Common myeloid progenitor, CD34-positive (primary cell): ENCODE measurements at regions not wholly inside any gene's neighbourhood (a gene's known extent, or its start where the extent isn't known, plus 50 kb on each side); places are given as distances from the start of the nearest gene placed in this dataset.

Experiments used
- CTCF ChIA-PET: fragments of 350-600 bp; sonication (Branson Sonifier 250); formaldehyde crosslinking; loops from one replicate; lab custom pipeline; 2021; ENCODE audit warnings: antibody characterized with exemption; lab: Charles Lee
- POLR2A ChIA-PET: fragments of 350-600 bp; sonication (Branson Sonifier 250); formaldehyde crosslinking; loops from one replicate; lab custom pipeline; 2021; ENCODE audit warnings: antibody characterized with exemption; lab: Charles Lee
- DNase-seq, 3 donors: peaks; one replicate each; pipeline versions ENCODE4 v3.0.0 to v3.0.0-alpha.2; 2013
- H3K27ac ChIP-seq, 2 experiments: 1 replicate in 1 of 2; 2 replicates in 1 of 2; pipeline ENCODE4 v1.7.0; 2013; ENCODE audit warnings: inconsistent platforms in 2 of 2, low read length in 2 of 2, mild to moderate bottlenecking in 2 of 2, low read depth in 1 of 2, moderate library complexity in 1 of 2; ENCODE audit not compliant: severe bottlenecking in 2 of 2, insufficient read depth in 1 of 2, poor library complexity in 1 of 2
- H3K27me3 ChIP-seq, 5 experiments: replicated peaks in 2 of 5; 1 replicate in 3 of 5; 2 replicates in 2 of 5; pipeline versions ENCODE4 v1.6.1 to v1.7.0; 2013; ENCODE audit warnings: low read length in 4 of 5, mild to moderate bottlenecking in 2 of 5, moderate library complexity in 2 of 5, inconsistent platforms in 1 of 5; ENCODE audit not compliant: insufficient read depth in 5 of 5, control insufficient read depth in 4 of 5
- H3K36me3 ChIP-seq, 4 experiments: 1 replicate in 2 of 4; 2 replicates in 2 of 4; pipeline versions ENCODE4 v1.6.1 to v1.7.0; 2013; ENCODE audit warnings: low read length in 3 of 4, control low read depth in 1 of 4, mild to moderate bottlenecking in 1 of 4; ENCODE audit not compliant: control insufficient read depth in 4 of 4, insufficient read depth in 4 of 4
- H3K4me1 ChIP-seq, 4 experiments: 1 replicate in 3 of 4; 2 replicates in 1 of 4; pipeline versions ENCODE4 v1.6.1 to v1.7.1; 2013; ENCODE audit warnings: low read length in 3 of 4, mild to moderate bottlenecking in 3 of 4, control low read depth in 1 of 4, inconsistent platforms in 1 of 4, moderate library complexity in 1 of 4; ENCODE audit not compliant: control insufficient read depth in 4 of 4, insufficient read depth in 4 of 4; ENCODE audit errors: control extremely low read depth in 1 of 4
- H3K4me3 ChIP-seq, 7 experiments: 1 replicate in 4 of 7; 2 replicates in 3 of 7; pipeline versions ENCODE4 v1.5.1 to v1.7.0; 2013; ENCODE audit warnings: mild to moderate bottlenecking in 7 of 7, low read length in 6 of 7, moderate library complexity in 6 of 7, inconsistent platforms in 2 of 7, low read depth in 2 of 7, control low read depth in 1 of 7; ENCODE audit not compliant: insufficient read depth in 4 of 7, control insufficient read depth in 1 of 7; ENCODE audit errors: extremely low read depth in 1 of 7
- H3K9me3 ChIP-seq, 5 experiments: 1 replicate in 4 of 5; 2 replicates in 1 of 5; pipeline versions ENCODE4 v1.6.1 to v1.7.1; 2013; ENCODE audit warnings: low read length in 4 of 5, mild to moderate bottlenecking in 2 of 5, inconsistent platforms in 1 of 5, low read depth in 1 of 5, moderate library complexity in 1 of 5; ENCODE audit not compliant: control insufficient read depth in 4 of 5, insufficient read depth in 2 of 5; ENCODE audit errors: control extremely low read depth in 1 of 5
- WGBS: methylation state at CpG from one replicate; pipeline ENCODE4 v1.1.5; 2013; ENCODE audit not compliant: insufficient coverage; 5-methylcytosine and 5-hydroxymethylcytosine counted together

DNA sequence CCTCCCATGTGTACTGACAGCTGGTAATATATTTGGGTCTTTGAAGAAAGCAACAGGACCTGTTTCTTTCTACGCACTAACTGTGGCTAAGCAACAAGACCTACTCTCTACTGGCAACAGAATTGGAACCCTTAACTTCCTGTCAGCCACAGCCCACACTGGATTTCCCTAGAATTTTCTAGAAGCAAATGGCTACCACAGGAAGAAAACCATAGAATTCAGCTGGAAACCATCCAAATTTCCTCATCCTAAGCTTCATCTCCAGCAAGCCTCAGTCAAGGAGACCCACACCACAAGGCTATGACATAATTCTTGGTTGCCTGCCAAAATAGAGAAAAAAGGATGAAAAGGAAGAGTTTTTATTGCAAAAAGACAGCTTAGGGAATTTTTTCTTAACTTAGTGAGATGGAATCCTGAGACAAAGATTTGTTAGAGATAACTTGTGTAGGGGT lies 171.8 kb upstream of the TNC start:
- POLR2A ChIA-PET: no interaction called here
- no peak for DNase-seq
- H3K9me3 ChIP-seq: no peaks in the 10 kb centered on the region
- CTCF ChIA-PET: no interaction called here
- no peak overlapping the region for H3K27ac ChIP-seq
- no peaks in the 10 kb centered on the region for H3K36me3 ChIP-seq
- no peaks in the 10 kb centered on the region for H3K4me1 ChIP-seq
- no peaks in the 10 kb centered on the region for H3K27me3 ChIP-seq
- H3K4me3 ChIP-seq: no peak overlapping the region
- no CpG with 5 or more reads among the region's 1 CpG for WGBS

DNA sequence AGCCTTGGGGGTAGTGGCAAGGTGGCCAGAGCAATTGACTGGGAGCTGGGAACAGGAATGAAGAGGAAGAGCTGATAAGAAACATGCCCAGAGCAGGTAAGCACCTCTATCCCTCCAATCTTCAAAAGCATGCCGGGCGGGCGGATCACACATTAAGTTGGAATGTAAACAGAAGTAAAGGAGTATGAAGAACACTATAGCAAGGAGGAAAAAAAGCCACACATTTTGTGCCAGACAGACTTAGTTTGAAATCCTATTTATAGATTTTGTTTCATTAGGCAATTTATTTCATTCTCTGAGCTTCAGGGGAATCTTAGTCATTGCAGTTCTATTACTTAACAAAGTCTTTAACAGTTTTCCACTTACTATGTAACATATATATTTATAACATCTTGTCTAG lies 173.9 kb upstream of the TNC start:
- no peaks in the 10 kb centered on the region for H3K9me3 ChIP-seq
- no CpG with 5 or more reads among the region's 3 CpGs for WGBS
- ChIA-PET POLR2A (no interaction called here), CTCF (no interaction called here)
- no peak overlapping the region for H3K27ac ChIP-seq
- H3K4me1 ChIP-seq: no peaks in the 10 kb centered on the region
- no peaks in the 10 kb centered on the region for H3K36me3 ChIP-seq
- no peaks in the 10 kb centered on the region for H3K27me3 ChIP-seq
- H3K4me3 ChIP-seq: no peak overlapping the region
- DNase-seq: no peak

DNA sequence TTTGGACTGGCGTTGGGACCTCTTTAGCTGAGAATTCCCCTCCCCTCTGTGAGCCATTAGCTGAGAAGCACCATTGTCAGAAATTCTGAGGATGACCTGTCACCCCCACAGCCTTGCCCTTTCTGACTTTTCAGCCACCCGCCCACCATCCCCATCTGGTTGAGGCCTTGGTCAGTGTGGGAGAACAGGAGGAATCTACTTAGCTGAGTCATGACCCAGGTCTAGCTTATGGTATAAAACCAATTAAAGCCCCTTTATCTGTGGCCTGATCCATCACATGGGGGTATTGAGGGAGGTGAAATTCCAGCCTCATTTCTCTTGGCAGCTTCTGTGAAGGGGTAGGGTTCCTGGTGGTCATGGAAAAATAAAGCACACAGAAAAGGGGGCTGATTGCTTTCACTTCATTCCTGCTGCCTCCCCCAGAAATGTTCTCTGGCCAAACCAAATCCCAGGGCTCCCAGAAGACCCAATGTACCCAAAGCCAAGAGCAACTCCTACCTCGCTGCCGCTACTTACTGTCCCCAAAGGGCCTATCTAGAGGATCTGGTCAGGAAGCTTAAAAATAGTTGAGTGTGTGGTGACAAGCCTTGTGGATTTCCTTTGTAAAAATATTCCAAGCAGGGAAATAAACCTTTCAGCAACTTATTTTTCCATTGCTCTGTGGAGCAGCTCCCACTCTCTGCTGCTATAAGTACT lies 174.8 kb upstream of the TNC start:
- Histone ChIP-seq H3K4me3 (no peak overlapping the region), H3K27me3 (no peaks in the 10 kb centered on the region), H3K27ac (no peak overlapping the region), H3K4me1 (no peaks in the 10 kb centered on the region), H3K9me3 (no peaks in the 10 kb centered on the region), H3K36me3 (no peaks in the 10 kb centered on the region)
- CTCF ChIA-PET: no interaction called here
- WGBS: 88% methylated on average over 1 of the region's 4 CpGs
- POLR2A ChIA-PET: no interaction called here
- DNase-seq: no peak

DNA sequence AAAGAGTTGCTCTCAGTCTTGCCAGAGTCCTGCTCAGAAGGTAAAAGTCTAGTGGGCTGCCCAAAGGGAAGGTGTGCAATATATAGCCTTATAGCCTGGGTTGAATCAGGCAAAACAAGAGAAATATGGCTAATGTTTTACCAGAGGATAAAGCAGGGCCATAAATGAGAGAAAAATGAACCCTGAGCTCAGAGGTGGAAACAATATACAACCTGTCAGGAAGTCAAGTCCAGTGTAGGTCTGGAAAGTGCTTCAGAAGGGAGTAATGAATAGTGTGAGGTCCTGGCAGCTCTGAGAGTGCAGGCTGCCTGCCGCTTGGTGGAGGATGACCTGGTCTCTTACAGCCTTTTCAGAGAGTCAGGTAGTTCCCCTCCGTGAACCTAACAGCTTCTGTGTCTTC lies 177.8 kb upstream of the TNC start:
- Histone ChIP-seq H3K27ac (no peak overlapping the region), H3K4me1 (no peaks in the 10 kb centered on the region), H3K9me3 (no peaks in the 10 kb centered on the region), H3K4me3 (no peak overlapping the region), H3K27me3 (peaks cover 0 to 2% (median 0%) of the 10 kb centered on the region in 5 experiments), H3K36me3 (no peaks in the 10 kb centered on the region)
- WGBS: 90% methylated on average over 2 of the region's 2 CpGs
- CTCF ChIA-PET: no interaction called here
- POLR2A ChIA-PET: no interaction called here
- no peak for DNase-seq

DNA sequence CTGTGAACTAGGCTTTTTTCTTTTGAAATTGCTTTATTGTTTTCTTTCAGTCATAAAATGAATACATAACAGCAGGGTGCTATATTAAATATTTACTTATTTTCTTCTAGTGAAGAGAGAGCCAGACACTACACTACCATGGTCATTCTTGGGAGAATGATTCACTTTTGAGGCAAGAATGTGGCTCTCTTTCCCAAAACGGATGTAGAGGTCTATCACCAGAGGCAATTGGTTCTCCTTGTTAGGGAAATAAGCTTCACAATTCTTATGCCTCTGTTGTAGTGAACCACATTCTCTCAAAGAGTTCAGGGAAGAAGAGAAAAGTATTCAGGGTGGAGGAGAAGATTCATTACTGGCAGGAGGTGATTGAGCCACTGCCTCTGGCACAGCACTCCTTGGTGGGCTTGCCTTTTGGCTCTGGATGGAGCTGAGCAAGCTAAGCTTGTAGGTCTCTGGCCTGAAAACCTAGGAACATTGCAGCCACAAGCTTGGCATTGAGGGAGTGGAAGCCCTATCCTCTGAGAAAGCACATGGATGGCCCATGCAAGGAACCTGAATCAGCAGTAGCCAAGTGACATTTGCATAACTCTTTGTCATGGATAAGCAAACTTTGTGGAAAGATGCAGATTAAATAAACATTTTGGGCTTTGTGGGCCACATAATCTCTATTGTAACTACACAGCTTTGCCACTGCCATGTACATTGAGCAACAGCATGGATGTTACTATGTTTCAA lies 179.0 kb upstream of the TNC start:
- ChIA-PET CTCF (interaction anchor here (0.5 kb wide), 1 partner anchor 8 kb away, joined by 3 read pairs; no protein-coding TSS in a partner anchor), POLR2A (no interaction called here)
- H3K27me3 ChIP-seq: peaks cover 0 to 2% (median 0%) of the 10 kb centered on the region in 5 experiments
- WGBS: 100% methylated on average over 1 of the region's 1 CpG
- DNase-seq: no peak
- no peak overlapping the region for H3K4me3 ChIP-seq
- no peaks in the 10 kb centered on the region for H3K36me3 ChIP-seq
- H3K4me1 ChIP-seq: no peaks in the 10 kb centered on the region
- H3K9me3 ChIP-seq: no peaks in the 10 kb centered on the region
- H3K27ac ChIP-seq: no peak overlapping the region

DNA sequence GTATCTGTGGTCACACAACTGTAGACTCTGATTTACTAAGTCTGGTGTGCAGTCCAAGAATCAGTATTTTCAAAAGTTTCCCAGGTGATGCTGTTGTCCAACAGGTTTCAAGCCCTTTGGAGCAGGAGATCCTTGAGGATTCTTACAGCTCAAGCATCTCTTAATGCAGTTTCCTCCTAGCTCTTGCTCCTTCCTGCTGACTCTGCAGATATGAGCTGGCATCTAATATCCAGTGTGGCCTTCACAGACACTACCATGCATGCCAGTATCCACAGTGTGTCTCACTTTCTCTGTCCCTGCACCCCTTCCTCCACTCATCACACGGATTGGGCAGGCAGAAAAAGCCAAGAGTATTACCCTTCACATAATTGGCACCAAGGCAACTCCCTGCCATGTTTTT lies 182.2 kb upstream of the TNC start:
- Histone ChIP-seq H3K9me3 (no peaks in the 10 kb centered on the region), H3K4me1 (no peaks in the 10 kb centered on the region), H3K4me3 (no peak overlapping the region), H3K36me3 (no peaks in the 10 kb centered on the region), H3K27ac (no peak overlapping the region), H3K27me3 (peaks cover 0 to 2% (median 0%) of the 10 kb centered on the region in 5 experiments)
- no peak for DNase-seq
- ChIA-PET CTCF (no interaction called here), POLR2A (no interaction called here)
- no CpG with 5 or more reads among the region's 1 CpG for WGBS

DNA sequence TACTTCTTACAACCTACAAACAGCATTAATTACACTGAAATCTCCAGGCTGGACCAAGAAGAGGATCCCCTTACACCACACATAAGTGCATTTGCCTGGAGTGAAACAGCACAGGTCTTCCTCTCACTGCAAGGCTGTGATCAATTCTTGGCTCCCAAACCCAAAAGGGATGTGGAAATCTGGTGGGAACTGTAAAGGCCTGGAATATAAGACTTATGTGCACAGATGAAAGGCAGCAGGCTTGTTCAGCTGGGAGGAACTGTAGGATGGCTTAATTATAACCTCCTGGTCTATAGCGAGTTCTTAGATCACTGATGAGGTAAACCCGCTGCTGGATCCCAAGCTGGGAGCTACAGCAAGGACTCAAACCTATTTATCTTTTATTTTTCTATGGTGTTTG lies 182.9 kb upstream of the TNC start:
- Histone ChIP-seq H3K27ac (no peak overlapping the region), H3K4me1 (no peaks in the 10 kb centered on the region), H3K9me3 (no peaks in the 10 kb centered on the region), H3K36me3 (no peaks in the 10 kb centered on the region), H3K4me3 (no peak overlapping the region), H3K27me3 (peaks cover 0 to 2% (median 0%) of the 10 kb centered on the region in 5 experiments)
- ChIA-PET POLR2A (no interaction called here), CTCF (no interaction called here)
- 100% methylated on average over 2 of the region's 2 CpGs for WGBS
- no peak for DNase-seq
